WTC11 (cell line): ENCODE measurements at regions not wholly inside any gene's neighbourhood (a gene's known extent, or its start where the extent isn't known, plus 50 kb on each side); places are given as distances from the start of the nearest gene placed in this dataset.

Source experiments
- FOXK1 ChIP-seq: sonication (generic); formaldehyde crosslinking; IDR thresholded peaks from 2 replicates; pipeline ENCODE4 v1.8.0; 2022; ENCODE audit warnings: mild to moderate bottlenecking, moderate library complexity, missing genetic modification reagents
- FOXP1 ChIP-seq: sonication (generic); formaldehyde crosslinking; IDR thresholded peaks from 2 replicates; pipeline ENCODE4 v1.8.0; 2022; ENCODE audit warnings: missing genetic modification reagents, mild to moderate bottlenecking, moderate library complexity, borderline replicate concordance
- NFYB ChIP-seq: sonication (generic); formaldehyde crosslinking; conservative IDR thresholded peaks from 2 replicates; pipeline ENCODE4 v1.8.0; 2022; ENCODE audit warnings: low read depth, missing genetic modification reagents
- NR3C1 ChIP-seq: sonication (generic); formaldehyde crosslinking; conservative IDR thresholded peaks from 2 replicates; pipeline ENCODE4 v1.8.1; 2023; ENCODE audit warnings: low read depth, mild to moderate bottlenecking, missing genetic modification reagents
- TEAD4 ChIP-seq: sonication (generic); formaldehyde crosslinking; IDR thresholded peaks from 2 replicates; pipeline ENCODE4 v1.8.0; 2022; ENCODE audit warnings: mild to moderate bottlenecking, missing genetic modification reagents
- ZNF121 ChIP-seq: sonication (generic); formaldehyde crosslinking; IDR thresholded peaks from 2 replicates; pipeline ENCODE4 v1.8.0; 2023; ENCODE audit warnings: missing genetic modification reagents
- ZNF416 ChIP-seq: fragments of 250-450 bp; sonication (Bioruptor Pico); IDR thresholded peaks from 2 replicates; pipeline ENCODE4 v1.9.0; 2021; ENCODE audit warnings: mild to moderate bottlenecking, inconsistent platforms
- TF ChIP-seq, protein P1 (sequence below): sonication (generic); formaldehyde crosslinking; IDR thresholded peaks from 2 replicates; pipeline ENCODE4 v1.8.0; 2022; ENCODE audit warnings: mild to moderate bottlenecking, missing genetic modification reagents
- TF ChIP-seq, protein P2 (sequence below): fragments of 200-600 bp; IDR thresholded peaks from 2 replicates; pipeline ENCODE4 v1.8.0; 2022; ENCODE audit warnings: antibody characterized with exemption

DNA sequence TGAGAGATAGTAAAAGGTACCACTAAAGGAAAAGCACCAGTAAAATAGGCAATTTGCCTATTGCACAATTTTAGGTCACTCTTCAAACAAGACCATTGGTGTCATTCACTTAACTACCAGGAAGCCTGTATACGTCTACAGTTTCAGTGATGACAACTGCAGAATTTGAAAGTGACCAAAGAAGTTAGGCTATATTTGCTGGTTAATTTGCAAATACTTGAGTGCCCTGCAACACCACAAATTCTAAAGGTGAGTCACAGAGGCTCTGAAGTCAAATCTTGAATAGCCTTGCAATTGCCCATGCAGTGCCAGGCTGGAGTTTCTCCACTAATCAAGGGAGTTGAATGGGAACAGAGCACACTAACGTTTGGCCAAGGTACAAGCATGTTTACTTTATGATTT is 128.7 kb upstream of the CCDC68 start:
- no peak for TF ChIP-seq TEAD4 (CRISPR knock-in tag)
- TF ChIP-seq, protein P1, sequence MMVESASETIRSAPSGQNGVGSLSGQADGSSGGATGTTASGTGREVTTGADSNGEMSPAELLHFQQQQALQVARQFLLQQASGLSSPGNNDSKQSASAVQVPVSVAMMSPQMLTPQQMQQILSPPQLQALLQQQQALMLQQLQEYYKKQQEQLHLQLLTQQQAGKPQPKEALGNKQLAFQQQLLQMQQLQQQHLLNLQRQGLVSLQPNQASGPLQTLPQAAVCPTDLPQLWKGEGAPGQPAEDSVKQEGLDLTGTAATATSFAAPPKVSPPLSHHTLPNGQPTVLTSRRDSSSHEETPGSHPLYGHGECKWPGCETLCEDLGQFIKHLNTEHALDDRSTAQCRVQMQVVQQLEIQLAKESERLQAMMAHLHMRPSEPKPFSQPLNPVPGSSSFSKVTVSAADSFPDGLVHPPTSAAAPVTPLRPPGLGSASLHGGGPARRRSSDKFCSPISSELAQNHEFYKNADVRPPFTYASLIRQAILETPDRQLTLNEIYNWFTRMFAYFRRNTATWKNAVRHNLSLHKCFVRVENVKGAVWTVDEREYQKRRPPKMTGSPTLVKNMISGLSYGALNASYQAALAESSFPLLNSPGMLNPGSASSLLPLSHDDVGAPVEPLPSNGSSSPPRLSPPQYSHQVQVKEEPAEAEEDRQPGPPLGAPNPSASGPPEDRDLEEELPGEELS (CRISPR knock-in tag) = no peak
- TF ChIP-seq FOXK1 = no peak
- no peak for TF ChIP-seq NFYB (CRISPR knock-in tag)
- no peak for TF ChIP-seq NR3C1 (CRISPR knock-in tag)
- TF ChIP-seq, protein P2, sequence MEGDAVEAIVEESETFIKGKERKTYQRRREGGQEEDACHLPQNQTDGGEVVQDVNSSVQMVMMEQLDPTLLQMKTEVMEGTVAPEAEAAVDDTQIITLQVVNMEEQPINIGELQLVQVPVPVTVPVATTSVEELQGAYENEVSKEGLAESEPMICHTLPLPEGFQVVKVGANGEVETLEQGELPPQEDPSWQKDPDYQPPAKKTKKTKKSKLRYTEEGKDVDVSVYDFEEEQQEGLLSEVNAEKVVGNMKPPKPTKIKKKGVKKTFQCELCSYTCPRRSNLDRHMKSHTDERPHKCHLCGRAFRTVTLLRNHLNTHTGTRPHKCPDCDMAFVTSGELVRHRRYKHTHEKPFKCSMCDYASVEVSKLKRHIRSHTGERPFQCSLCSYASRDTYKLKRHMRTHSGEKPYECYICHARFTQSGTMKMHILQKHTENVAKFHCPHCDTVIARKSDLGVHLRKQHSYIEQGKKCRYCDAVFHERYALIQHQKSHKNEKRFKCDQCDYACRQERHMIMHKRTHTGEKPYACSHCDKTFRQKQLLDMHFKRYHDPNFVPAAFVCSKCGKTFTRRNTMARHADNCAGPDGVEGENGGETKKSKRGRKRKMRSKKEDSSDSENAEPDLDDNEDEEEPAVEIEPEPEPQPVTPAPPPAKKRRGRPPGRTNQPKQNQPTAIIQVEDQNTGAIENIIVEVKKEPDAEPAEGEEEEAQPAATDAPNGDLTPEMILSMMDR = no peak
- TF ChIP-seq FOXP1 (CRISPR knock-in tag) = no peak
- no peak for TF ChIP-seq ZNF416
- no peak for TF ChIP-seq ZNF121 (CRISPR knock-in tag)
